ENCODE measurements at regions not wholly inside any gene's neighbourhood (a gene's known extent, or its start where the extent isn't known, plus 50 kb on each side); places are given as distances from the start of the nearest gene placed in this dataset.

- Histone ChIP-seq H3K4me1 (no peaks in the 10 kb centered on the region), H3K36me3 (no peaks in the 10 kb centered on the region), H3K9me3 (no peaks in the 10 kb centered on the region), H3K27ac (no peak overlapping the region), H3K27me3 (no peaks in the 10 kb centered on the region), H3K4me3 (no peak overlapping the region)
- 85% methylated on average over 7 of the region's 7 CpGs for WGBS, 2 donors
- DNase-seq = no peak
- no peak for ATAC-seq (ENCODE audit: low FRiP score in 2 of 2)
- no peak for TF ChIP-seq EP300 (IDR thresholded peaks at IDR 0.05)
Measured at GRCh38 chr18:66167829-66168684, 417.2 kb downstream of the CDH7 start.

DNA sequence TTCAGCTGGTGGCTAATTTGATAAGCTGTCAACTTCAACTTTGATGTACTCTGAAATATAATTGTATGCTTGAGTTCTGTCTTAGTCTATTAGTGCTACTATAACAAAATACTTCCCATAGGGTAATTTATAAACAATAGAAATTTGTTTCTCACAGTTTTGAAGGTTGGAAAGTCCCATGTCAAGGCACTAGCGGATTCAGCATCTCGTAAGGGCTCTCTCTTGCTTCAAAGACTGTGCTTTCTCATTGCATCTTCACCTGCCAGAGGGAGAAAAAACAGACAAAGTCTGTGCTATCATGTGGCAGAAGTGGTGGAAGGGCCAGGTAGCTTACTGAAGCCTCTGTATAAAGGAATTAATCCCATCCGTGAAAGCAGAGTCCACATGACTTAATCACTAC is 409.2 kb downstream of the CDH7 start:
- Histone ChIP-seq H3K36me3 (no peaks in the 10 kb centered on the region), H3K27me3 (no peaks in the 10 kb centered on the region), H3K27ac (no peak overlapping the region), H3K9me3 (no peaks in the 10 kb centered on the region), H3K4me3 (no peak overlapping the region), H3K4me1 (no peaks in the 10 kb centered on the region)
- ATAC-seq (ENCODE audit: low FRiP score in 2 of 2) (no peak), DNase-seq (no peak)
- WGBS, 2 donors = 83 to 88% methylated on average over 3 of the region's 3 CpGs
- no peak for TF ChIP-seq POLR2AphosphoS5 (IDR thresholded peaks at IDR 0.05)
- TF ChIP-seq POLR2A (IDR thresholded peaks at IDR 0.05) = no peak
- TF ChIP-seq CTCF (IDR thresholded peaks at IDR 0.05) = no peak
- TF ChIP-seq EP300 (IDR thresholded peaks at IDR 0.05) = no peak

DNA sequence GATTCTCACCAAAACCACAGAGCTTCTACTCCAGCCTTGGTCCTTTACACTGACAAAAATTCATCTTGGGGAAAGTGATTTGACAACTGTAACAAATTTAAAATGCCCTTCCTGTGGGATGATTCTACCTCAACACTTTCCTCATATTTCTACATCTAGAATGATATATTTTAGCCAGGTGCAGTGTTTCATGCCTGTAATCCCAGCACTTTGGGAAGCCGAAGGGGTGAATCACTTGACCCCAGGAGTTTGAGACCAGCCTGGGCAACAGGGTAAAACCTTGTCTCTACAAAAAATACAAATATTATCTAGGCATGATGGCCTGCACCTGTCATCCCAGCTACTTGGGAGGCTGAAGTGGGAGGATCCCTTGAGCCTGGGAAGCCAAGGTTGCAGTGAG is 408.6 kb downstream of the CDH7 start:
- WGBS, 2 donors = 80 to 85% methylated on average over 1 of the region's 1 CpG

GRCh38 chr18:66156946-66157687 is 406.3 kb downstream of the CDH7 start:
- Histone ChIP-seq H3K9me3 (no peaks in the 10 kb centered on the region), H3K4me3 (no peak overlapping the region), H3K4me1 (no peaks in the 10 kb centered on the region), H3K27me3 (no peaks in the 10 kb centered on the region), H3K36me3 (no peaks in the 10 kb centered on the region), H3K27ac (no peak overlapping the region)
- no peak for TF ChIP-seq POLR2A (IDR thresholded peaks at IDR 0.05)
- TF ChIP-seq CTCF (IDR thresholded peaks at IDR 0.05) = no peak
- TF ChIP-seq EP300 (IDR thresholded peaks at IDR 0.05) = no peak
- no peak for TF ChIP-seq POLR2AphosphoS5 (IDR thresholded peaks at IDR 0.05)
- no peak for ATAC-seq (ENCODE audit: low FRiP score in 2 of 2)
- DNase-seq = no peak

More for the DNA sequence above, 408.6 kb downstream of the CDH7 start:
- Histone ChIP-seq H3K27me3 (no peaks in the 10 kb centered on the region), H3K4me3 (no peak overlapping the region), H3K4me1 (no peaks in the 10 kb centered on the region), H3K9me3 (no peaks in the 10 kb centered on the region), H3K27ac (no peak overlapping the region), H3K36me3 (no peaks in the 10 kb centered on the region)
- DNase-seq (no peak), ATAC-seq (ENCODE audit: low FRiP score in 2 of 2) (no peak)
- TF ChIP-seq EP300 (IDR thresholded peaks at IDR 0.05) (no peak), POLR2A (IDR thresholded peaks at IDR 0.05) (no peak), POLR2AphosphoS5 (IDR thresholded peaks at IDR 0.05) (no peak), CTCF (IDR thresholded peaks at IDR 0.05) (no peak)

- no peak for DNase-seq
- no peaks in the 10 kb centered on the region for H3K9me3 ChIP-seq
- H3K36me3 ChIP-seq = no peaks in the 10 kb centered on the region
- no peak overlapping the region for H3K27ac ChIP-seq
- WGBS, 2 donors = 80 to 84% methylated on average over 1 of the region's 1 CpG
- H3K27me3 ChIP-seq = no peaks in the 10 kb centered on the region
- H3K4me1 ChIP-seq = no peaks in the 10 kb centered on the region
- H3K4me3 ChIP-seq = no peak overlapping the region
- no peak for TF ChIP-seq POLR2A (IDR thresholded peaks at IDR 0.05)
- no peak for TF ChIP-seq POLR2AphosphoS5 (IDR thresholded peaks at IDR 0.05)
- TF ChIP-seq EP300 (IDR thresholded peaks at IDR 0.05) = no peak
- TF ChIP-seq CTCF (IDR thresholded peaks at IDR 0.05) = no peak
- no peak for ATAC-seq (ENCODE audit: low FRiP score in 2 of 2)
Measured at GRCh38 chr18:66150650-66151049, 399.8 kb downstream of the CDH7 start.
